ENCODE measurements at regions not wholly inside any gene's neighbourhood (a gene's known extent, or its start where the extent isn't known, plus 50 kb on each side); places are given as distances from the start of the nearest gene placed in this dataset.

DNA sequence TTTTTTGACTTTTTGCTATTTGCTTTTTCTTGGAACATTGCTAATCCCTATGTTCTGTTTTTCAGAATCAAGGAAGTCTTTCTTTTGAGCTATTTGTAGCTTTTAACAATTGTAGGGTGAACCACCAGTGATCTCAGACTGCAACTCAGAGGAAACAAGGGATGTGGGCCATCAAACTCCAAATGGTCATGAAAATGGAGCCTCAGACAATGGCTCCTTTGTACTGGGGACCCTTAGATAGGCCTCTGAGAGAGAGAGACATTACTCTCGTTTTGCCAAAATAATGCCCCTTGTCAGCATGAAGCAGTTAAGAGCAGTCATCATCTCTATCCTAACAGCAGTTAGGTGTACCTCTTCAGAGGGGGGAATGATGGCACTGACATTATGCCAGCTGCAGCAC, 56.4 kb upstream of the GJB6 start:
- Histone ChIP-seq H3K79me2 (ENCODE audit: insufficient read depth, low read length) (no peaks in the 10 kb centered on the region), H3K36me3 (ENCODE audit: insufficient read depth, low read length) (no peaks in the 10 kb centered on the region), H3K9ac (ENCODE audit: low read length) (no peak overlapping the region), H3K4me3 (ENCODE audit: insufficient read depth, low read depth, low read length) (no peak overlapping the region), H4K20me1 (ENCODE audit: insufficient read depth, low read length) (no peaks in the 10 kb centered on the region), H3K4me1 (ENCODE audit: insufficient read depth, low read length) (no peaks in the 10 kb centered on the region), H2AFZ (ENCODE audit: low read depth, low read length) (no peak overlapping the region), H3K9me3 (ENCODE audit: insufficient read depth, low read depth, low read length) (peaks cover 15% of the 10 kb centered on the region), H3K27me3 (ENCODE audit: insufficient read depth, low read length) (no peaks in the 10 kb centered on the region), H3K4me2 (ENCODE audit: low read length) (no peak overlapping the region), H3K27ac (ENCODE audit: low read depth, low read length) (no peak overlapping the region)
- DNase-seq (ENCODE audit: low read depth) (no peak), FAIRE-seq (no peak)
- H3K4me1 Mint-ChIP-seq (ENCODE audit: low read depth, unreplicated experiment) = no peaks in the 10 kb centered on the region
- H3K27me3 Mint-ChIP-seq (ENCODE audit: low read depth, unreplicated experiment) = no peaks in the 10 kb centered on the region
- H3K9me3 Mint-ChIP-seq (ENCODE audit: unreplicated experiment) = peaks cover 16% of the 10 kb centered on the region
- H3K4me3 Mint-ChIP-seq (ENCODE audit: unreplicated experiment) = no peak overlapping the region
- no peak overlapping the region for H3K27ac Mint-ChIP-seq (ENCODE audit: unreplicated experiment)
- peaks cover 1% of the 10 kb centered on the region for H3K36me3 Mint-ChIP-seq (ENCODE audit: low read depth, unreplicated experiment)
- TF ChIP-seq EZH2 (IDR thresholded peaks at IDR 0.05; ENCODE audit: insufficient read depth, low read length) = no peak
- TF ChIP-seq, protein P1, sequence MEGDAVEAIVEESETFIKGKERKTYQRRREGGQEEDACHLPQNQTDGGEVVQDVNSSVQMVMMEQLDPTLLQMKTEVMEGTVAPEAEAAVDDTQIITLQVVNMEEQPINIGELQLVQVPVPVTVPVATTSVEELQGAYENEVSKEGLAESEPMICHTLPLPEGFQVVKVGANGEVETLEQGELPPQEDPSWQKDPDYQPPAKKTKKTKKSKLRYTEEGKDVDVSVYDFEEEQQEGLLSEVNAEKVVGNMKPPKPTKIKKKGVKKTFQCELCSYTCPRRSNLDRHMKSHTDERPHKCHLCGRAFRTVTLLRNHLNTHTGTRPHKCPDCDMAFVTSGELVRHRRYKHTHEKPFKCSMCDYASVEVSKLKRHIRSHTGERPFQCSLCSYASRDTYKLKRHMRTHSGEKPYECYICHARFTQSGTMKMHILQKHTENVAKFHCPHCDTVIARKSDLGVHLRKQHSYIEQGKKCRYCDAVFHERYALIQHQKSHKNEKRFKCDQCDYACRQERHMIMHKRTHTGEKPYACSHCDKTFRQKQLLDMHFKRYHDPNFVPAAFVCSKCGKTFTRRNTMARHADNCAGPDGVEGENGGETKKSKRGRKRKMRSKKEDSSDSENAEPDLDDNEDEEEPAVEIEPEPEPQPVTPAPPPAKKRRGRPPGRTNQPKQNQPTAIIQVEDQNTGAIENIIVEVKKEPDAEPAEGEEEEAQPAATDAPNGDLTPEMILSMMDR (IDR thresholded peaks at IDR 0.05; ENCODE audit: insufficient read depth, low read depth, low read length) = no peak

DNA sequence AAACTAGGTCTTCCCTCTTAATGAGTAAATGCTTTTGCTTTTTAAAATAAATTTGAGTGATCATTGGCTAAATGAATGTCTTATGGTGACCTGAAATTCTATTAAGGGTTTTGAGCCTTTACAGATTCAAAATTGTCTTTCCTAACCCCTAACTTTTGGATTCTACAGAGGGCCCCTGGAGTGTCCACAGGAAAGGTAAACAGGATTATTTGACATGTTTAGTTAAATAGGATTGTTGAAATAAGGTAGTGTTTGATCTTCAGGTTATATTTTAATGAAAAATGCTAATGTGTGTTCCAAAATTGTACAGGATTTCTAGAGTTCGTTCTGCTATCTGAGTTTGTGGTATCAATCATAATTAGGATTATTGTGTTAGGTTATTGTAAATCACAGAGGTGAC, 55.9 kb upstream of the GJB6 start:
- Histone ChIP-seq H3K4me1 (ENCODE audit: insufficient read depth, low read length) (no peaks in the 10 kb centered on the region), H3K9ac (ENCODE audit: low read length) (no peak overlapping the region), H3K9me3 (ENCODE audit: insufficient read depth, low read depth, low read length) (peaks cover 20% of the 10 kb centered on the region), H4K20me1 (ENCODE audit: insufficient read depth, low read length) (no peaks in the 10 kb centered on the region), H3K27ac (ENCODE audit: low read depth, low read length) (no peak overlapping the region), H3K36me3 (ENCODE audit: insufficient read depth, low read length) (no peaks in the 10 kb centered on the region), H3K4me2 (ENCODE audit: low read length) (no peak overlapping the region), H3K79me2 (ENCODE audit: insufficient read depth, low read length) (no peaks in the 10 kb centered on the region), H3K27me3 (ENCODE audit: insufficient read depth, low read length) (no peaks in the 10 kb centered on the region), H3K4me3 (ENCODE audit: insufficient read depth, low read depth, low read length) (no peak overlapping the region), H2AFZ (ENCODE audit: low read depth, low read length) (no peak overlapping the region)
- H3K4me3 Mint-ChIP-seq (ENCODE audit: unreplicated experiment) = no peak overlapping the region
- TF ChIP-seq, protein P1 (IDR thresholded peaks at IDR 0.05; ENCODE audit: insufficient read depth, low read depth, low read length) = no peak
- TF ChIP-seq EZH2 (IDR thresholded peaks at IDR 0.05; ENCODE audit: insufficient read depth, low read length) = no peak
- no peaks in the 10 kb centered on the region for H3K4me1 Mint-ChIP-seq (ENCODE audit: low read depth, unreplicated experiment)
- FAIRE-seq (no peak), DNase-seq (ENCODE audit: low read depth) (no peak)
- H3K36me3 Mint-ChIP-seq (ENCODE audit: low read depth, unreplicated experiment) = peaks cover 1% of the 10 kb centered on the region
- H3K27me3 Mint-ChIP-seq (ENCODE audit: low read depth, unreplicated experiment) = no peaks in the 10 kb centered on the region
- peaks cover 21% of the 10 kb centered on the region for H3K9me3 Mint-ChIP-seq (ENCODE audit: unreplicated experiment)
- no peak overlapping the region for H3K27ac Mint-ChIP-seq (ENCODE audit: unreplicated experiment)

DNA sequence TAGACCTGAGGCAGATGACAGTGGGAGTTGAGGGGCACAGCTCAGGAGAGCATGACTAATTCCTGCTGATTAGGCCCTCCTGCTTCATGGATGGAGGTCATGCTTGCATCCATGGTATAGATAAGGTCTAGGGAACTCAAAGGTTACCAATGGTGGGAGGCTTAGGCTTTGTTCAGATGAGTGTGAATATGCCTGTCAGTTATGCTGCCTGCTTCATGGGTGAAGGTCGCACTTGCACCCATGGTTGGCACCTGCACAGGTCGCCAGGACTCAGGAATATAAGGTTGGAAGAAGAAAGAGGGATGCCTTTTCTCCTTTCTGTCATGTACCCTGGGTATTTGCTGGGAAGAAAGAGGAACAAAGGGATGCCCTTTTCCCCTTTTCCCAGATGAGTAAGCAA, 53.4 kb upstream of the GJB6 start:
- Mint-ChIP-seq H3K27me3 (ENCODE audit: low read depth, unreplicated experiment) (no peaks in the 10 kb centered on the region), H3K27ac (ENCODE audit: unreplicated experiment) (no peak overlapping the region), H3K4me3 (ENCODE audit: unreplicated experiment) (no peak overlapping the region), H3K36me3 (ENCODE audit: low read depth, unreplicated experiment) (peaks cover 1% of the 10 kb centered on the region), H3K4me1 (ENCODE audit: low read depth, unreplicated experiment) (no peaks in the 10 kb centered on the region), H3K9me3 (ENCODE audit: unreplicated experiment) (peaks cover 25% of the 10 kb centered on the region)
- Histone ChIP-seq H3K4me2 (ENCODE audit: low read length) (no peak overlapping the region), H3K4me3 (ENCODE audit: insufficient read depth, low read depth, low read length) (no peak overlapping the region), H3K9ac (ENCODE audit: low read length) (no peak overlapping the region), H4K20me1 (ENCODE audit: insufficient read depth, low read length) (no peaks in the 10 kb centered on the region), H3K79me2 (ENCODE audit: insufficient read depth, low read length) (no peaks in the 10 kb centered on the region), H2AFZ (ENCODE audit: low read depth, low read length) (no peak overlapping the region), H3K27me3 (ENCODE audit: insufficient read depth, low read length) (no peaks in the 10 kb centered on the region), H3K9me3 (ENCODE audit: insufficient read depth, low read depth, low read length) (peaks cover 25% of the 10 kb centered on the region), H3K4me1 (ENCODE audit: insufficient read depth, low read length) (no peaks in the 10 kb centered on the region), H3K27ac (ENCODE audit: low read depth, low read length) (no peak overlapping the region), H3K36me3 (ENCODE audit: insufficient read depth, low read length) (no peaks in the 10 kb centered on the region)
- DNase-seq (ENCODE audit: low read depth) = no peak
- TF ChIP-seq, protein P1 (IDR thresholded peaks at IDR 0.05; ENCODE audit: insufficient read depth, low read depth, low read length) = no peak
- TF ChIP-seq EZH2 (IDR thresholded peaks at IDR 0.05; ENCODE audit: insufficient read depth, low read length) = no peak
- no peak for FAIRE-seq
